ENCODE measurements at regions not wholly inside any gene's neighbourhood (a gene's known extent, or its start where the extent isn't known, plus 50 kb on each side); places are given as distances from the start of the nearest gene placed in this dataset.

GRCh38 chr17:14803826-14804225 is 461.3 kb downstream of the PMP22 start:
- TF ChIP-seq USF1 (CRISPR knock-in tag; IDR thresholded peaks at IDR 0.05) (no peak), CTCF (IDR thresholded peaks at IDR 0.05) (no peak), ATF3 (CRISPR knock-in tag; conservative IDR thresholded peaks at IDR 0.05) (no peak), AR (CRISPR knock-in tag; IDR thresholded peaks at IDR 0.05) (no peak), TEAD4 (CRISPR knock-in tag; IDR thresholded peaks at IDR 0.05) (no peak), NR3C1 (CRISPR knock-in tag; conservative IDR thresholded peaks at IDR 0.05; ENCODE audit: low read depth) (no peak), SP1 (CRISPR knock-in tag; conservative IDR thresholded peaks at IDR 0.05) (no peak), NFYB (CRISPR knock-in tag; conservative IDR thresholded peaks at IDR 0.05; ENCODE audit: low read depth) (no peak), NR2C2 (CRISPR knock-in tag; IDR thresholded peaks at IDR 0.05) (no peak), ZNF138 (CRISPR knock-in tag; conservative IDR thresholded peaks at IDR 0.05) (no peak)
- TF ChIP-seq, protein P1, sequence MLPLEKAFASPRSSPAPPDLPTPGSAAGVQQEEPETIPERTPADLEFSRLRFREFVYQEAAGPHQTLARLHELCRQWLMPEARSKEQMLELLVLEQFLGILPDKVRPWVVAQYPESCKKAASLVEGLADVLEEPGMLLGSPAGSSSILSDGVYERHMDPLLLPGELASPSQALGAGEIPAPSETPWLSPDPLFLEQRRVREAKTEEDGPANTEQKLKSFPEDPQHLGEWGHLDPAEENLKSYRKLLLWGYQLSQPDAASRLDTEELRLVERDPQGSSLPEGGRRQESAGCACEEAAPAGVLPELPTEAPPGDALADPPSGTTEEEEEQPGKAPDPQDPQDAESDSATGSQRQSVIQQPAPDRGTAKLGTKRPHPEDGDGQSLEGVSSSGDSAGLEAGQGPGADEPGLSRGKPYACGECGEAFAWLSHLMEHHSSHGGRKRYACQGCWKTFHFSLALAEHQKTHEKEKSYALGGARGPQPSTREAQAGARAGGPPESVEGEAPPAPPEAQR (CRISPR knock-in tag; IDR thresholded peaks at IDR 0.05): no peak

All from WTC11 (cell line).